C4-2B (cell line): ENCODE measurements at regions not wholly inside any gene's neighbourhood (a gene's known extent, or its start where the extent isn't known, plus 50 kb on each side); places are given as distances from the start of the nearest gene placed in this dataset.

ENCODE experiments used
- ZFX ChIP-seq: fragments of 450-650 bp; IDR thresholded peaks from 2 replicates; pipeline ENCODE4 v1.6.1; 2017
- TF ChIP-seq, protein P1 (sequence below): fragments of 450-650 bp; conservative IDR thresholded peaks from 2 replicates; pipeline ENCODE4 v1.5.1; 2017; ENCODE audit warnings: mild to moderate bottlenecking

DNA sequence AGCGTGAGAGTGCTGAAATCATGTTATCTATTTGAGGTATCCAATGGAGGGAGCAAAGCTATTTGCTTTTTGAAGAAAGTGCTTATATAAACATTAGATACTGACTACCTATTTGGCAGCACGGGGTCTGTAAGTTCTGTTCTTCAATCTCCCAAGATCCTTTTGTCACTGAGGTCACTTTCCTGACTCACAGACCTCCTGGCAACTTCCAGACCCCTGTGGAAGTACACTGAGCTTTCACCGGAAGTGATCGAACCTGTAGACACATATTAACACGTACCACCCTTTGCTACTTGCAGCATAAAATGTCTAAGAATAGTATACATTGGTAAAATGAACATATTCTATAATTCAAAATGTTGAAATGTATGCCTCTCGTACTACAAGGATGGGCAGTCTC, 452.6 kb upstream of the ST6GAL2 start:
- TF ChIP-seq, protein P1, sequence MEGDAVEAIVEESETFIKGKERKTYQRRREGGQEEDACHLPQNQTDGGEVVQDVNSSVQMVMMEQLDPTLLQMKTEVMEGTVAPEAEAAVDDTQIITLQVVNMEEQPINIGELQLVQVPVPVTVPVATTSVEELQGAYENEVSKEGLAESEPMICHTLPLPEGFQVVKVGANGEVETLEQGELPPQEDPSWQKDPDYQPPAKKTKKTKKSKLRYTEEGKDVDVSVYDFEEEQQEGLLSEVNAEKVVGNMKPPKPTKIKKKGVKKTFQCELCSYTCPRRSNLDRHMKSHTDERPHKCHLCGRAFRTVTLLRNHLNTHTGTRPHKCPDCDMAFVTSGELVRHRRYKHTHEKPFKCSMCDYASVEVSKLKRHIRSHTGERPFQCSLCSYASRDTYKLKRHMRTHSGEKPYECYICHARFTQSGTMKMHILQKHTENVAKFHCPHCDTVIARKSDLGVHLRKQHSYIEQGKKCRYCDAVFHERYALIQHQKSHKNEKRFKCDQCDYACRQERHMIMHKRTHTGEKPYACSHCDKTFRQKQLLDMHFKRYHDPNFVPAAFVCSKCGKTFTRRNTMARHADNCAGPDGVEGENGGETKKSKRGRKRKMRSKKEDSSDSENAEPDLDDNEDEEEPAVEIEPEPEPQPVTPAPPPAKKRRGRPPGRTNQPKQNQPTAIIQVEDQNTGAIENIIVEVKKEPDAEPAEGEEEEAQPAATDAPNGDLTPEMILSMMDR: no peak
- no peak for TF ChIP-seq ZFX
